Fibroblast of skin of left biceps (primary cell): ENCODE measurements at regions not wholly inside any gene's neighbourhood (a gene's known extent, or its start where the extent isn't known, plus 50 kb on each side); places are given as distances from the start of the nearest gene placed in this dataset.
A peak's percentile ranks its signal among the peaks of the same experiment; 100 is the strongest.

Source experiments
- DNase-seq, 2 experiments: peaks; one replicate each; pipeline ENCODE4 v3.0.0-alpha.2; 2013; ENCODE audit warnings: low read depth in 2 of 2

DNA sequence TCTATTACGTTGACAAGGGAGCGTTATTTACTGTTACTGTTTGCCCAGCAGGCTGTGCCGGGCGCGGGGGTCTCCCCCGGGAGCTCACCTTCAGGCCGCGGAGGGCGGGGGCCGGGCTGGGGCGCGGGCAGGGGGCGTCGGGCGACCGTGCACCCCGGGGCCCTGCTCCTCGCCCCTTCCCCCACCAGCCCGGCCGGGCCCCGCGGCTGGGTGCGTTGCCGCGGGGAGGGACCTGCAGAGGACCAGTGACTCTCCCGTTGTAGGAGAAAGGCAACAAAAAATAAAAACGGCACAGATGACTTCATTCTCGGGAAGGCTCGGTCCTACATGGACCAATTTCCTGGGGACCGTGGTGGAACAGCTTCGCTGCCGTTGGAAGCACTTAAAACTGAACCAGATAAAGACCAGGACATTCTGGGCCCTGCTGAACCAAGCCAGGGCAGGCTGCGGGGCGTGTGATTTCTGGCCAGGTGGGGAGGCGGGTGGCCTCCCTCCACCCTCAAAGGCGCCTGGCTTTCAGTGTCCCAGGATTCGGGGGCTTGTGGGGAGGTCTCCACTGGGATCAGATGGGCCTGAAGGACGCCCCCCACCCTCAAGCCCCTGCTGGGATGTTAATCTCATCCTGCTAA lies 57.4 kb downstream of the IGLL1 start:
- no peak for DNase-seq

DNA sequence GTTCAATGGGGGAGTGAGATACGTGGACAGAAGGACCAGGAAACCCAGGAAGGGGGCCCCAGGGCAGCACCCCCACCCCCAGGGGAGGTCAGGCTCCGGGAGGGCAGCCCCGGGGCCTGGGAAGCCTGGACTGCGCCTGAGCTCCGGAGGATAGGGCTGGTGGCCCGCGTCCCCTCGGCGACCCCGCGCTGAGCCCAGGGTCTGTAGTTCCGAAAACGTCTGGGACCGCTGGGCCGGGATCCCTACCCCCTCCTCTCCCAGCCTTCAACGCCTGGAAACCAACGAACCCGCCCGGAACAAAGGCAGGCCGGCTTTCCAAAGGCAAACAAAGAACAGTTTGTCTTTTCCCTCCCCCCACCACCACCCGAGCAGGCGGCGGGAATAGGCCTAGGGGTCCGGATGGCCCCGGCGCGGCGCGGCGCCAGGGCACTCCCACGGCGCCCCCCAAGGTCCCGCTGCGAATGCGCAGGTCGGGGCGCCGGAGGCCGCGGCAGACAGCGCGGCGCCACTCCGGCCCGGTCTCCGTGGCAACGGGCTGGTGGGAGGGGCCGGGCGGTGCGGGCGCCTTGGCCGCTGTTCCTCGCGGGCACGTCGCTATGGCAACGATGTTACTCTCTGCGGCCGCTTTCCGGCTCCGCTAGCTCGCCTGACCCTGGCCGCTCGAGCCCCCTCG lies 58.5 kb downstream of the IGLL1 start:
- DNase-seq, result peak; percentile 59 to 66

DNA sequence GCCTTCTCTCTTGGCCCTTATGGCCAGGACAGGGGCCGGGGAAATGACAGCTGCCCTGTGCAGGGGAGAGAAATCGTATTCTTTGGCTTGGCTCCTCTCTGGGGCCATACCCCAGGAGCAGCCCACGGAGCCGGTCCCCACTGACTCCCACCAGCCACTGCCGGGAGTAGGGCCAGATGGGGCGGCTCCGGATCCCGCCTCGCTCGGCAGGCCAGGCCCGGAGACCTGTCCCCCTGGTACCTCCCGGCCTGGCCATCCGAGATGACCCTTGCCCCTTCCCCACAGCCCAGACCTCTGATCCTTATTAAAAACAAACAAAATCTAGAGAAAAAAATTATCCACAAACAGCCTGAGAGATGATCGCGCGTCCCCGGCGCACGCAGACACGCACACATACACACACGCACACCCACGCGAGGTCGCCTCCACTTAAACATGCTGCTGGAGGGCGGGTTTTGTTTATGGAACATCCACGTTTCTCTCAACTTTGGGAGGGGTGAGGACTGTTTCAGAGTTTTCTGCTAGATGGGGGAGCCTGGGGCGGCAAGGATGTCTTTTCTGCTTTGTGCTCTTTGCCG lies 59.1 kb downstream of the IGLL1 start:
- no peak for DNase-seq

DNA sequence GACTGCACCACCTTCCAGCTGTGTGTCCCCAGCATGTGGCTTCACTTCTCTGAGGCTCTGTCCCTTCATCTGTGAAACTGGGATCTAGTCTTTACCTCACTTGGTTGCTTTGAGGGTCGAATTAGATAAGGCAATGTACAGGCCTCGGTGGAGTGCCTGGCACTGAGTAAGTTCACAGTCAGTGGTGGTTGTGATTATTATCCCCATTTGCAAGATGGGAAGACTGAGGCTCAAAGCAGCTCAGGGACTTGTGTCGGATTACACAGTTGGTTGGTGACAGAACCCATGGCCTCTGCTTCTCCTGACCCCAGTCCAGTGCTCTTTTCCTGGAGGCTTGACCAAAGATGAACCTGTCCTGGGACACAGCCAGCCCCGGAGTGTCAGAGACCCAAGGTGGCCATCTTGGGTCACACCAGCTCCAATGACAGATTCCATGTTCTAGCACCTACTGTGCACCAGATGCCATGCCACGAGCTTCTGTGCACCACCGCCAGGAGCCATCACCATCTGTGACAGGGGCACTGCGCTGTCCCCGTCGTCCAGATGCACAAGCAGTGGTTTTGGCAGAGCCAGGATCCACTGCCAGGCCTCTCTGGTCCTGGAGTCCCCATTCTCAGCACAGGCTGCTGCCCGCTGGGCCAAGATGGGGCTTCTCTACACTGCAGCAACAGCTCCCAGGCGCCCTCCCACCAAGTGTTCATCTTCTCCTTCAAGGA lies 60.5 kb downstream of the IGLL1 start:
- DNase-seq, result no peak

DNA sequence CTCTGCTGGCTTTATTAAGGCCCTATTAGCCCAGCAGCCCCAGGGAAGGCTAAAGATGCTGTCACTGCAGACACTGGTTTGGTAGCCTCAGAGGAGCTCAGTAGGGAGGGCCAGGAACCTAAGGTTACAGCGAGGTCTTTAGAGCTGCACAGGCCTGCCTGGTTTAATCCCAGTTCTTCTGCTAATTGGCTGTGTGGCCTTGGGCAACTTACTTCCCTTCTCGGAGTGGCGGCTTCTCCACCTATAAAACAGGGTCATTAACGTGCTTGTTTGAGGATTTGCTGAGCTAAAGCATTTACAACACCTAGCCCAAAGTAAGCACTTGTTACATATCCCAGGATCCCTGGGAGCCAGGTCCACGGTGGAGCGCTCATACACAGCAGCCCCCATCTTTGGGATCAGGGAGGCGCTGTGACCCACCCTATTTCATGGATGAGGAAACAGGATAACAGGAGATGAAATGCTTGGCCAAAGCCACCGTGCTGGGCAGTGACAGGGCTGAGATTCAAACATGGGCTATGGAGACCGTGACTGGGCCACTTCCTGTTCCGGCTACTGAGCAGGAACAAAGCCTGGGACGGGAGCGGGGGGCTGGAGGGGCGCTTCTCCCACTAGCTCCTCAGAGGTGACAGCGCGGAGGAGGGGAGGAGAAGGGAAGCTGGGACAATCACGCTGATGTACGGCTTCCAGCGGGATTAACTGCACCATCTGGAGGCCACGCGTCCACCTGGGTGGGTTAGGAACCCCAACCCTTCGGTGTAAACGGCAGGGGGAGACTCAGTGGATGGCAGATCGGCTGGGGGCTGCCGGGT lies 61.5 kb downstream of the IGLL1 start:
- DNase-seq, result no peak

DNA sequence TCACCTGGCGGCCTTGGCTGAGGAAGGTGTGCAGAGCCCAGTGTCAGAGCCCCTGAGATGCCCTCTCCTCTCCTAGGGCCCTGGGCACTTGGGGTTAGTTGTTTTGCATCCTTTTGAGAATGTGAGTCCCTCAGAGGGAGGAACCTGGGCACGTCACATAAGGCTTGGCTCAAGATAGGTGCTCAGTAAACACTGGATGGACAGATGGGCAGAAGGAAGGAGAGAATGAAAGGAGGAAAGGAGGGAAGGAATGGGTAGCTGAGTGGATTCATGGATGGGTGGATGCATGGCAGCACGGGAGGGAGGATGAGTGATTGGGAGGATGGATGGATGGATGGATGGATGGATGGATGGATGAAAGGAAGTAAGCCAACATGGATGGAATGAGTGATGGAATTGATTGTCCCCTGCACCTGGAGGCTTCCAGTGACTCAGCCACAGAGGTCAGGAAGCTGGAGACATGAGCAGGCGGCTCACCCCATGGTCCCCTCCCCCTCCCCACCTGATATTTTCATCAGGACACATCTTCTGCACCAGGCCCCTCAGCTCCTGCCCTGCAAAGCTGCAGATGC lies 62.2 kb downstream of the IGLL1 start:
- no peak for DNase-seq

DNA sequence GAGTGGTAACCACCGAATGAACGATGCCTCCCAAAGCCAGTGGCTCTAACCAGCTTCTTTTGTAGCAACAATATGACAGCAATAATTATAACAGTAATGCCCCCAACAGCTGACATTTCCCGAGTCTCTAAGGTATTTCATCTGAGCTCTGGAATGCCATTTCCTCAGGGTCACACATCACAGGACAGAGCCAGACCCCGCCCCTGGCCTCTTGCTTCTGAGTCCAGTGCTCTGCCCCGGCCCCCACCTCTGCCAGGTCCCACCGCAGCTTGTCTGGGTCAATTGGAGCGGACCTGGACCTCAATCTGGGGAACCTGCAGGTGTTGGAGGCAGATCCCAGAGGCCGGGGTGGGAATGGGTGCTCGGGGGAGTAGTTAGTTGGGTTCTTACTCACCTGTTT lies 63.8 kb downstream of the IGLL1 start:
- DNase-seq, result no peak

DNA sequence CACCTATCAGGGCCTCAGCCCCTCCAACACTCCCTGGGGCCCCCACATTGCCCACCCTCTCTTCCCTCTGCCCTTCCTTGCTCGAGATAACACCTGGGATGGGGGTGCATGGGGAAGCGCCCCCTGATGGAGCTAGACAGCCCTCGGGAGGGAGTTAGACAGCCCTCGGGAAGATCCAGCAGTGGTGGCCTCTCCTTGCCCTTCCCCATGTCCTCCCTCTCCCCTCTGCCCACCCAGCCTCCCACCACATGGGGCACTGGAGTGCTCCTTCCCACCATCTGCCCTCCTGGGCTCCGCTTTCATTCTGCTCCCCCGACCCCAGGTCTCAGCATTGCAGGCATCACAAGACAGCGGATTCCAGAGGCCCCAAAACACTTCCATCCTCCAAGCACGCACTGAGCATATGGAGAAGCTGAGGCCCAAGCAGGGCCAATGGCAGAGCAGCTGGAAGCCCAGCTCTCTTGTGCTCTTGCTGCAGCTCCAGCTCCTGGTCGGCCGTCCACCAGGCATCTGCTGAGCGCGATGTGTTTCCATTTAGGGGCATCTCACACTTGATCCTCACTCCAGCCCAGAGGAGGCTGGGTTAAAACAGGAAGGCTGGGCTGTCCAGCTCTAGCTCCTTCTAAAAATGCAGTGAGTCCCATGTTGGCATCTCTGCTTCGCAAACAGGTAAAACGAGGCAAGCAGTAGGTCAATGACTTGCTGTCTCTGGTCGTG lies 65.6 kb downstream of the IGLL1 start:
- no peak for DNase-seq

DNA sequence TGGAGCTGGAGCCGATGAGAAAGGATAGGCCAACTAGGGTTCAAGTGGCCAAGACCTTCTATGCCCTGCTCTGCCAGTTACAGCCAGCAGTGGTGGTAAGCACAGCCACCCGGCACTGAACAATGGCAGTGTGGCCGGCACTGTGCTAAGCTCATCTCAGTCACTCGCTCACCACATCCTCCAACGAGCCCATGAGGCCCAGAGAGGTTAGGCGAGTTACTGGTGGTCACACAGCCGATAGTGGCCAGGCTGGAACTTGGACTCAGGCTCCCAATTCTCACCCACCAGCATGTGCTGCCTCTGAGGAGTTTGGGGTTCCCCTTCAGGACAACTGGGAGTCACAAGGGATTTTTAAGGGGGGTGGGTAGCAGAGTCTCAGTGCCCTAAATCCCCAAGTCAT lies 66.4 kb downstream of the IGLL1 start:
- DNase-seq, result no peak

DNA sequence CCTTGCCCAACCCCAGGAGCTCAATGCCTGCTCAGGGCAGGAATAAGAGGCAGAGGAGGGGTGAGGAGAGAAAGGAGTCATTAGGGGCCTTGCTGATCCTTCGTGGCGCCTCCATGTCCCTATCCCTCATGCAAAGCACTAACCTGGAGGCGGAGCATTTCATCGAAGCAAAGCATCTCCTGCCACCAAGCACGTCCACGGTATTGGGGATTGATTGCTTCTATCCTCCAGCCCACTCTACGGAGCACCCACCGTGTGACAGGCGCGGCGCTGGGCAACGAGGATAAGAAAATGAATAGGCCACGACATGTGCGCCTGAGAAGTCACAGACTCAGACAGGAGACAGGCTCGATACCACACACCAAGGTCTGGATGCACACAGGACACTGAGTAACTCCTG lies 67.0 kb downstream of the IGLL1 start:
- DNase-seq, result no peak

DNA sequence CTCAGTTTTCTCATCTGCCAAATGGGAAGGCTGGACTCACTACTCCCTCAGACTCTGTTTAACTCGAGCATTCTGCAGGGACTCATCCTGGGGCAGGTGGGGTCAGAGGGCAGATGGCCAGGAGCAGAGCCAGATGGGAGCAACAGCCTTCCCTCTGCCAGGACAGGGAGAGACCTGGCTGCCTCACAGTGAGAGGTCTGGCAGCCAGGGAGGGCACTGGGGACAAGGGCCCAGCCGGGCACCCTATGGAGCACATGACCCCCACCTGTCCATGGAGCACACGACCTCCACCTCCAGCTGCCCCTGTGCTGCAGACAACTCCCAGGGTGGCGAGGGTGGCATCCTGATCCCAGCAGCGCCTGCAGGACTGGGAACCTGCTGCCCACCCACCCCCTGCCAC lies 67.4 kb downstream of the IGLL1 start:
- no peak for DNase-seq

DNA sequence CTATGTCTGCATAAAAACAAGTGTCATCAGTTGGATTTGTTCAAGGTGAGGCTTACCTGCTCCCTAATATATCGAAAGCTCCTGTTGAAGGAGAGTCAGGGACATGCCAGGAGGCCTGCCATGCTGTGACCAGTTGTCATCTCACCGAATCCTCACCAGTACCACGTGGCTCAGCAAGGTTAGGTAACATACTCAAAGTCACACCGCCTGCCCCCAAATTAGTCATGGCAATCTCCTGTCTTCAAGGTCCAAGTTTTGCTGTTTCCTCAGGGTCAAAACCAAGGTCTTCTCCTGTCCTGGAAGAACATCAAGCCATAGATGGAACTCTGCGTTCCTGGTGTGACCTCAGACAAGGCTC lies 67.8 kb downstream of the IGLL1 start:
- no peak for DNase-seq

DNA sequence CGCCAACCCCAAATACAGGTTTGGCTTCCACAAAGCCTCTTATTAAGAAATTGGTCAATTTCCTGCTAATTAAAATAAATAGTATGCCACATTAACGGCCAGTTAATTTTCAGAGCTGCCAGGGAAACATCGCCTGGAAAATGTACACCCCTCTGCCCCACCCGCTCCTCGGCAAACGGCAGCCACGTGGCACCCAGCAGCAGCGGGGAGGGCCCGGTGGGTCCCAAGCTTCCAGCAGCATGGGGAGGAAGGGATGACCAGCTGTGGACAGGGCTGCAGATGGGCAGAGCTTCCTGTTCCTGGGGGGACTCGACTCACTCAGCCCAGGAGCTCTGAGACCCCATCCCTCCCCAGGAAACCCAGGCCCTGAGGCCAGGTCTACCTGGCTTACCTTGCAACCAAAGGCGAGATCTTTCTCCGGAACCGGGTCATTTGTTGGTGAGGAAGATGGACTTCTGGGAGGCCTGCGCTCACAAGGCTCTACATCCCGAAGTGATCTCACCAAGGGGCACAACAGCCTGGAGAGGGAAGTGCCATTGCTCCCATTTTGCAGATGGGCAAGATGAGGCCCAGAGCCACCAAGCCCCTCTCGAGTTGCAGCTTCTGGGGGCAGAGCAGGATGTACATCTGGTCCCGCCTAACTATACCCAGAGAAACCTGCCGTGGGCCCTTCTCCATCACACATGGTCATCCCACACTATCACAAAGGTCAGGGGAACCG lies 68.3 kb downstream of the IGLL1 start:
- DNase-seq, result no peak

DNA sequence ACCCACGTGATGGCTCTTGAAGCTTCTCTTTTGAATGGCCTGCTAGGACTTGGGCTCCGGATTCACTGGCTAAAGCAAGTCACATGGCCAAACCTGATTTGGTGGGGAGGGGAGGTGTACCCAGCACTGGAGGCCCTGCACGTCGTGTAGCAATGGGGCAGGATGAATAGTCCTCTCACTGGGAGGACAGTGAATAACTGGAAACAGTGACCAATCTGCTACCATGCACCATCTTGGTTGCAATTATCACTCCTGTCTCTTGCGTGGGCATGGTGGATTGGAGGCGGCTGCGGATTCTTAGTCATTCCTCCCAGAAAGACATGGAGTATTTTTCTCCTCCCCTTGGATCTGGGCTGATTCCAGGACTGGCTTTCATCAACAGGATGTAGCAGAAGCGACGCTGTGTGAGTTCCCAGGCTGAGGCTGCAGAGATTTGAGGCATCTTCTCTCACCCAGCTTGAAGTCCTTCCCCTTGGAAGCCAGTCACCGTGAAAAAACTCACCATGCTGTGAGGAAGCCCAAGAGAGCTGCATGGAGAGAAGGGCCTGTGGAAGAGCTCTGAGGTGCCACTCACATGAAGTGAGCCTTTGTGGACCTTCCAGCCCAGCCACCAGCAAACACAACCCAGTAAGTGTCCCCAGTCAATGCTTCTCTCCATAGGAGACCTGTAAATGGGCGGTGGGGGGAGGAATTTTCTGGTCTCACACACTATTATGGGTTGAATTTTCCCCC lies 70.4 kb downstream of the IGLL1 start:
- DNase-seq, result no peak

DNA sequence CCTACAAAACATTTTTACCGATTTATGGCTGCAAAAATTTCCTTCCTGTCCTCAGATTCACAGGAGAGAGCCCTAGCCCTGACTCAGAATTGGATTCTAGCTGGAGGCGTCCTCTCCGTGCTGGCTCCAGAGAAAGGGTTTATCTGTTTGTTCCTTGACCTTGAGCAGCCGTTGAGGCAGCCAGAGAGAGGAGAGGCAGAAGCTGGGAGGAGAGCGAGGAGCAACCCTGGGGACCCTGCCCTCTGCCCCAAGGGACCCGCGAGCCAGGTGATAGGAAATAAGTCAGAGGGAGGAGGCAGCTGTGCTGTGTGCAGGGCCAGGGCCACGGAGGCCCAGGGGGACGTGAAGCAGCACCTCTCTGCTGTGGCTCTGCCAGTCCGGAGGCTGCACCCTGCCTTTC lies 75.6 kb downstream of the IGLL1 start:
- DNase-seq, result no peak

DNA sequence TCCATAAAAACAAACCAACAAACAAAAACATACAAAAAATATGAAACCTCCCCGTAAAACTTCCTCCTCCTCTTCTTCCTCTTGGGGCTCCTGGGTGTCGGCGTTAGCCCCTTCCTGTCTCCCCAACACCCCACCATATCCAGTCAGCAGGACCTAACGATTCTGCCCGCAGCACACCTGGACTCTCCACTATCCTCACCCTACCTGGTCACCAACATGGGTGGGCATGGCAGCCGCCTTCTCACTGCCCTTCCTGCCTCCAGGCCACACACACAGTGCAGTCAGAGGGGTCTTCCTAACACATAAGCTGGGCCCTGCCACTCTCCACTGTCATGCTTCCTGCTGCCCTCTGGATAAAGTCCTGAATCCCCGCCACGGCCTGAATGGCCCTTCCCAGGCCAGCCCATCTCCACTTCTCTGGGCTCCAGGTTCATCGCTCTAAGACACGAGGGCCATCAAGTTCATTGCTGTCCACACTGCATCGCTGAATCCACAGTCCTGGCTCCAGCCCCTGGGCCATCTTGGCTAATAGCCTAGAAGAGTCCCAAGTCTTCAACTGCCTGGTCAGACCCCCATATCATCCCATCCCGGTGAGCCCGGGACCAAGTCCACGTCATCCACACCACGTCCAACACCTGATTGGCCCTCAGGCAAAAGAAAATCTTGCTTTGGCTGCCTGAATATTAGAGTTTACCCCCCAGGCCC lies 76.2 kb downstream of the IGLL1 start:
- no peak for DNase-seq

DNA sequence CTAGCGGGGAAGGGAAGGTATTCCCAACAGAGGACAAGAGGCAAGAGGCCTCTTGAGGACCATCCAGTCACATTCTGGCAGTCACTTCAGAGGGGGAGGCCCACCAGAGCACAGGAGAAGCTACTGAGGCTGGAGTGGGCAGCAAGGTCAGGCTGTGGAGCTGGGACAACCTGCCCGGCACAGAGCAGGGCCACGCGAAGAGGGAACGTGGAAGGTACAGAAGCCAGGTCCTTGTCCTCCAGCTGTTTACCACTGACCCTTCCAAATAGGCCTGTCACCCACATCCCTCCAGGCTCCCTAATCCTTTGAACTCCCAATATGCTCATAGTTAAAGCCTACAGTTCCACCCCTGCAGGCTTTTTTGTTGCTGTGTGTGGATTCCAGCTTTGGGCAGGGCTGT lies 76.9 kb downstream of the IGLL1 start:
- no peak for DNase-seq

DNA sequence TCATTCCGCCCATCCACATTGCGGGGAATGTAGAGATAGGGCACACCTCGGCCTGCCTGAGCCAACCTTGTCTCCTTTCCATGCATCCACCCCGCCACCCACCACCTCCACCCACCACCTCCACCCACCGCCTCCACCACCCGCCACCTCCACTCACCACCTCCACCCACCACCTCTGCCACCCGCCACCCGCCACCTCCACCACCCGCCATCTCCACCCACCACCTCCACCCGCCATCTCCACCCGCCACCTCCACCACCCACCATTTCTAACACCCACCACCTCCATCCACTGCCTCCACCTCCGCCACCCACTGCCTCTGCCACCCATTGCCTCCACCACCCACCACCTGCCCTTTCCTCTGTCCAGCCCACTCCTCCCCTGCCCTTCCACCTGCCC lies 78.4 kb downstream of the IGLL1 start:
- DNase-seq, result no peak

DNA sequence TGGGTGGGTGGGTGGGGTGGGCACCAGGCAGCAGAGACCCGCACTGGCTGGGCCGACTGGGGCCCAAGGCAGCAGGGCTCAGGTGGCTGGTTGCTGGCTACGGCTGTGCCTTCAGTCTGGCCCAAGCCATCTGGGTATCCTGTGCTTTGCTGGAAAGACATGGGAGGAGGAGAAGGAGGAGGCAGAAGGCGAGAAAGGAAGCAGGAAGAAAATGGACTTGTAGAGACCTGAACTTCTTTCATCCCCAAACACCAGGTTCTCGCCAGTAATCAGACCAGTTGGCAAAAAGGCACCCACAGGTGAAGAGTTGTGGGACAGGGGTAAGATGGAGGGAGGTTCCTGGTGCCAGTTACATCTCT lies 78.8 kb downstream of the IGLL1 start:
- DNase-seq, result no peak
